H1 (cell line): ENCODE measurements at regions not wholly inside any gene's neighbourhood (a gene's known extent, or its start where the extent isn't known, plus 50 kb on each side); places are given as distances from the start of the nearest gene placed in this dataset.

Experiments used
- CTCF ChIP-seq, 3 experiments: IDR thresholded peaks; 1 replicate in 2 of 3; 2 replicates in 1 of 3; pipeline versions ENCODE4 v1.5.1 to v1.6.1; 2011; ENCODE audit warnings: low read length in 3 of 3, mild to moderate bottlenecking in 3 of 3, inconsistent platforms in 2 of 3, low read depth in 1 of 3, moderate library complexity in 1 of 3; ENCODE audit not compliant: insufficient read depth in 1 of 3; ENCODE audit errors: control extremely low read depth in 1 of 3
- EZH2 ChIP-seq: fragments of 200-600 bp; sonication (generic); IDR thresholded peaks from 2 replicates; pipeline ENCODE4 v1.7.1; 2012; ENCODE audit warnings: low read depth, mild to moderate bottlenecking, moderate library complexity, low read length, inconsistent platforms; ENCODE audit not compliant: severe bottlenecking
- GTF2F1 ChIP-seq: IDR thresholded peaks from 2 replicates; pipeline ENCODE4 v1.6.1; 2012; ENCODE audit warnings: low read depth, low read length, improper control_type of control experiment, borderline replicate concordance
- KDM1A ChIP-seq: fragments of 200-600, 300-600 bp; sonication (generic); IDR thresholded peaks from 2 replicates; pipeline ENCODE4 v1.7.1; 2016; ENCODE audit warnings: mild to moderate bottlenecking, low read length, borderline replicate concordance
- NRF1 ChIP-seq: IDR thresholded peaks from 2 replicates; pipeline ENCODE4 v1.6.1; 2011; ENCODE audit warnings: mild to moderate bottlenecking, low read depth, low read length, improper control_type of control experiment
- PHF8 ChIP-seq: fragments of 200-600 bp; sonication (generic); conservative IDR thresholded peaks from 2 replicates; pipeline ENCODE4 v1.7.1; 2012; ENCODE audit warnings: low read depth, mild to moderate bottlenecking, inconsistent platforms, low read length, moderate library complexity
- POLR2A ChIP-seq, 2 experiments: IDR thresholded peaks; 1 replicate in 1 of 2; 2 replicates in 1 of 2; pipeline ENCODE4 v1.6.1; 2011; ENCODE audit warnings: low read depth in 2 of 2, low read length in 2 of 2, mild to moderate bottlenecking in 2 of 2; ENCODE audit errors: control extremely low read depth in 1 of 2
- POLR2AphosphoS5 ChIP-seq: IDR thresholded peaks from 2 replicates; pipeline ENCODE4 v1.6.1; 2011; ENCODE audit warnings: low read depth, low read length
- RBBP5 ChIP-seq: IDR thresholded peaks from 2 replicates; pipeline ENCODE4 v1.7.1; 2012; ENCODE audit warnings: low read depth, mild to moderate bottlenecking, inconsistent platforms, low read length, moderate library complexity, borderline replicate concordance
- SAP30 ChIP-seq: fragments of 300-600 bp; sonication (generic); IDR thresholded peaks from 2 replicates; pipeline ENCODE4 v1.7.1; 2012; ENCODE audit warnings: low read length, moderate library complexity, mild to moderate bottlenecking, inconsistent platforms; ENCODE audit not compliant: insufficient read depth, insufficient replicate concordance
- SIRT6 ChIP-seq: IDR thresholded peaks from one replicate; pipeline ENCODE4 v1.7.1; 2012; ENCODE audit warnings: low read length, inconsistent platforms
- TF ChIP-seq, protein P1 (sequence below): IDR thresholded peaks from 2 replicates; pipeline ENCODE4 v1.6.1; 2011; ENCODE audit warnings: low read depth, mild to moderate bottlenecking, low read length; ENCODE audit not compliant: insufficient read depth

- TF ChIP-seq SAP30, result no peak
- TF ChIP-seq PHF8, result no peak
- TF ChIP-seq, protein P1, sequence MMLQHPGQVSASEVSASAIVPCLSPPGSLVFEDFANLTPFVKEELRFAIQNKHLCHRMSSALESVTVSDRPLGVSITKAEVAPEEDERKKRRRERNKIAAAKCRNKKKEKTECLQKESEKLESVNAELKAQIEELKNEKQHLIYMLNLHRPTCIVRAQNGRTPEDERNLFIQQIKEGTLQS, result no peak
- no peak for TF ChIP-seq KDM1A
- TF ChIP-seq RBBP5, result no peak
- no peak for TF ChIP-seq POLR2AphosphoS5
- TF ChIP-seq CTCF (IDR thresholded peaks at IDR 0.05; ENCODE audit: control extremely low read depth in 1 of 3, insufficient read depth in 1 of 3, low read depth in 1 of 3, low read length in 3 of 3), result no peak
- no peak for TF ChIP-seq SIRT6
- no peak for TF ChIP-seq POLR2A (IDR thresholded peaks at IDR 0.05; ENCODE audit: control extremely low read depth in 1 of 2, low read depth in 2 of 2, low read length in 2 of 2)
- no peak for TF ChIP-seq NRF1
- no peak for TF ChIP-seq GTF2F1
- no peak for TF ChIP-seq EZH2
Observed at GRCh38 chrX:22559506-22559905, 286.8 kb downstream of the CBLL2 start.
